Panc1 (cell line): ENCODE measurements at regions not wholly inside any gene's neighbourhood (a gene's known extent, or its start where the extent isn't known, plus 50 kb on each side); places are given as distances from the start of the nearest gene placed in this dataset.

Source experiments
- ATAC-seq: fragments of 200-7000 bp; cut with Tn5 transposase; 2 replicates; pipeline ENCODE4 v1.9.1; 2020; ENCODE audit warnings: mild to moderate bottlenecking, moderate library complexity
- BruUV-seq: library from RNA; stranded (reverse); fragments of 400-500 nt; replicated peaks from 2 replicates; lab custom pipeline; 2021; lab: Mats Ljungman, UMichigan
- CTCF ChIA-PET: fragments of 300-600 bp; sonication (Branson Sonifier 250); formaldehyde crosslinking; loops from one replicate; lab custom pipeline; 2022; ENCODE audit warnings: antibody characterized with exemption; lab: Charles Lee
- POLR2A ChIA-PET: fragments of 300-600 bp; sonication (Branson Sonifier 250); formaldehyde crosslinking; loops from one replicate; lab custom pipeline; 2022; ENCODE audit warnings: antibody characterized with exemption; lab: Charles Lee
- DNase-seq: peaks from one replicate; pipeline ENCODE4 v3.0.0-alpha.2; 2010; ENCODE audit warnings: low read depth, low spot score
- H3K27ac ChIP-seq: 2 replicates; pipeline ENCODE4 v1.5.1; 2011; ENCODE audit warnings: mild to moderate bottlenecking, low read length, inconsistent platforms
- H3K27me3 ChIP-seq: fragments of 200-500 bp; sonication (Bioruptor generic); 2 replicates; pipeline ENCODE4 v1.6.0; 2014; ENCODE audit warnings: low read length, inconsistent platforms; ENCODE audit not compliant: control insufficient read depth, insufficient read depth
- H3K36me3 ChIP-seq: fragments of 200-500 bp; sonication (Bioruptor generic); 2 replicates; pipeline ENCODE4 v1.5.1; 2014; ENCODE audit warnings: inconsistent platforms, mild to moderate bottlenecking, low read length, moderate library complexity; ENCODE audit not compliant: control insufficient read depth, insufficient read depth
- H3K4me1 ChIP-seq: 2 replicates; pipeline ENCODE4 v1.5.1; 2011; ENCODE audit warnings: inconsistent platforms, mild to moderate bottlenecking, low read length, moderate library complexity; ENCODE audit not compliant: control insufficient read depth, insufficient read depth
- H3K4me3 ChIP-seq, 2 experiments: 2 replicates each; pipeline ENCODE4 v1.5.1; 2011 to 2012; ENCODE audit warnings: low read depth in 2 of 2, low read length in 2 of 2, mild to moderate bottlenecking in 2 of 2, inconsistent platforms in 1 of 2, moderate library complexity in 1 of 2
- H3K9me3 ChIP-seq: fragments of 200-500 bp; sonication (Bioruptor generic); 2 replicates; pipeline ENCODE4 v1.5.1; 2014; ENCODE audit warnings: low read depth, mild to moderate bottlenecking, inconsistent platforms, low read length, moderate library complexity; ENCODE audit not compliant: control insufficient read depth, insufficient read depth
- CTCF ChIP-seq: fragments of 450-650 bp; IDR thresholded peaks from 2 replicates; pipeline ENCODE4 v1.5.1; 2017; ENCODE audit warnings: mild to moderate bottlenecking
- POLR2AphosphoS5 ChIP-seq: IDR thresholded peaks from 2 replicates; pipeline ENCODE4 v1.6.1; 2012; ENCODE audit warnings: mild to moderate bottlenecking, low read depth, low read length, moderate library complexity
- REST ChIP-seq, 2 experiments: IDR thresholded peaks; 2 replicates each; pipeline ENCODE4 v1.6.1; 2011 to 2012; ENCODE audit warnings: low read depth in 2 of 2, control low read depth in 1 of 2, low read length in 1 of 2, mild to moderate bottlenecking in 1 of 2, moderate library complexity in 1 of 2; ENCODE audit not compliant: insufficient read depth in 1 of 2
- SIN3A ChIP-seq: IDR thresholded peaks from 2 replicates; pipeline ENCODE4 v1.6.1; 2012; ENCODE audit warnings: low read depth, mild to moderate bottlenecking, low read length, moderate library complexity, borderline replicate concordance; ENCODE audit not compliant: insufficient read depth
- TCF7L2 ChIP-seq: IDR thresholded peaks from 2 replicates; pipeline ENCODE4 v1.6.1; 2011; ENCODE audit warnings: mild to moderate bottlenecking, low read depth, low read length, inconsistent platforms
- in situ Hi-C: cut with HindIII; loops from 2 replicates; pipeline ENCODE4 v1.10.0; 2016; ENCODE audit warnings: low sequenced_read_pairs, low pct_unique_long_range_greater_than_20kb
- intact Hi-C: fragments of 100-400 bp; cut with micrococcal nuclease; formaldehyde crosslinking; loops from one replicate; pipeline ENCODE4 v1.10.0; 2022; ENCODE audit not compliant: unreplicated experiment

- Histone ChIP-seq H3K27ac (no peak overlapping the region), H3K36me3 (no peaks in the 10 kb centered on the region), H3K9me3 (no peaks in the 10 kb centered on the region), H3K27me3 (no peaks in the 10 kb centered on the region), H3K4me1 (no peaks in the 10 kb centered on the region), H3K4me3 (no peak overlapping the region)
- ChIA-PET POLR2A (no interaction called here), CTCF (no interaction called here)
- TF ChIP-seq SIN3A: no peak
- TF ChIP-seq CTCF: no peak
- no peak for TF ChIP-seq POLR2AphosphoS5
- TF ChIP-seq REST (IDR thresholded peaks at IDR 0.05; ENCODE audit: insufficient read depth in 1 of 2, low read depth in 2 of 2, low read length in 1 of 2): no peak
- TF ChIP-seq TCF7L2: no peak
- no TSS peak for BruUV-seq
- no peak for DNase-seq
- intact Hi-C loops (no loop called here), in situ Hi-C loops (no loop called here)
- no peak for ATAC-seq
Observed at GRCh38 chr16:5966004-5966403, 868.4 kb upstream of the EEF2KMT start.

- ChIA-PET CTCF (no interaction called here), POLR2A (no interaction called here)
- no peak for TF ChIP-seq REST (IDR thresholded peaks at IDR 0.05; ENCODE audit: insufficient read depth in 1 of 2, low read depth in 2 of 2, low read length in 1 of 2)
- no peak for TF ChIP-seq SIN3A
- no peak for TF ChIP-seq TCF7L2
- TF ChIP-seq CTCF: no peak
- no peak for TF ChIP-seq POLR2AphosphoS5
- ATAC-seq: no peak
- Histone ChIP-seq H3K9me3 (no peaks in the 10 kb centered on the region), H3K27ac (no peak overlapping the region), H3K4me3 (no peak overlapping the region), H3K27me3 (no peaks in the 10 kb centered on the region), H3K4me1 (no peaks in the 10 kb centered on the region), H3K36me3 (no peaks in the 10 kb centered on the region)
- intact Hi-C loops (no loop called here), in situ Hi-C loops (no loop called here)
- DNase-seq: no peak
- BruUV-seq: no TSS peak
Observed at GRCh38 chr16:5965321-5965720, 867.7 kb upstream of the EEF2KMT start.
